ENCODE measurements at regions not wholly inside any gene's neighbourhood (a gene's known extent, or its start where the extent isn't known, plus 50 kb on each side); places are given as distances from the start of the nearest gene placed in this dataset.

DNA sequence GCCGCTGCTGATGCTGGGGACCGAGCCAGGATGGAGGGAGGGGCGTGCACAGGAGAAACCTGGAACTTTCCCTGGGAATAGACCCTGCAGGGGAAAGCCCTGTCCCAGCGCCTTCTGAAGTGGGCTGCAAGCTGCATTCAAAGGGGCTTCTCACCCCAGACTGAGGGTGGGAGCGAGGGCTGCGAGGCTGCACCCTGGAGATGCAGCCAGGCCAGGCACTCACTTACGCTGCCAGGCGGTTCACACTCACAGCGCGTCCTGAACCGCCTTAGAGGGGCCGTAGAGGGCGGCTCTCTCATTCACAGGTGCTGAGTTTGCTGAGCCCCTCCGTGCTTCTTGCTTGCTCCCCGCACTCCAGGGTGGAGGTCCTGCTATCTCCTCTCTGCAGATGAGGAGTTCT, 208.5 kb upstream of the C14orf180 start:
- no peak for DNase-seq

GRCh38 chr14:104371917-104372316, 207.6 kb upstream of the C14orf180 start:
- no peak for DNase-seq

- DNase-seq = no peak
Observed at GRCh38 chr14:104372390-104373054, 207.0 kb upstream of the C14orf180 start.

- no peak for DNase-seq
Observed at GRCh38 chr14:104373055-104373854, 206.3 kb upstream of the C14orf180 start.

GRCh38 chr14:104373855-104374717, 205.5 kb upstream of the C14orf180 start:
- no peak for DNase-seq

- no peak for DNase-seq
Observed at GRCh38 chr14:104374718-104375080, 204.9 kb upstream of the C14orf180 start.

DNA sequence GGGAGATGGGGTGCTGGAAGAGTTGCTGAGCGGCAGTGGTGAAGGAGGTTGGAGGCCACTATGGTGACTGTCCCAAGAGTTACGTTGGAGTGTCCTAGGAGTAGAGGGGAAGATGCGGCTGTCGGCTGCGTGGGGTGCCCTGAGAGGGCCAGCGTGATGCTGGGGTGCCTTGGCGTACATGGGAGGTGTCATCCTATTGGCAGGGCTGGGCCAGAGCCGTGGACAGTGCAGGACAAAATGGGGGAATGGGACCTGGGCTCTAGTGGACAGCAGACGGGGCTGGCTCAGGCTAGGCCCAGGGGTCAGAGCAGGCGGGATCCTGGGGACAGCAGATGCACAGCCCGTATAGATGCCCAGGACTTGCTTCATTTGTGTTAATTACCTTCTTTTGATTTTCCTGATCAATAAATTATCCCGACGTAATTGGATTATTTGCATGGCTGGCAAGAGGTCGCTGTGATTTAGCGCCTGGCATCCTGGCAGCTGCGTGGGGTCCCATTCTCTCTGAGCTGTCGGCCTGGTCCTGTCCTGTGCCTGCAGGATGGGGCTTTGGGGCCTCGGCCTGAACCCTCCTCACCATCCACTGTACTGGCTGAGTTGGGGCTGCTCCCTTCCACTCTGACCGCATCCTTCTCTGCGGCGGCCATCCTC, 203.9 kb upstream of the C14orf180 start:
- DNase-seq = no peak

GRCh38 chr14:104376202-104377140, 203.1 kb upstream of the C14orf180 start:
- DNase-seq = no peak

DNA sequence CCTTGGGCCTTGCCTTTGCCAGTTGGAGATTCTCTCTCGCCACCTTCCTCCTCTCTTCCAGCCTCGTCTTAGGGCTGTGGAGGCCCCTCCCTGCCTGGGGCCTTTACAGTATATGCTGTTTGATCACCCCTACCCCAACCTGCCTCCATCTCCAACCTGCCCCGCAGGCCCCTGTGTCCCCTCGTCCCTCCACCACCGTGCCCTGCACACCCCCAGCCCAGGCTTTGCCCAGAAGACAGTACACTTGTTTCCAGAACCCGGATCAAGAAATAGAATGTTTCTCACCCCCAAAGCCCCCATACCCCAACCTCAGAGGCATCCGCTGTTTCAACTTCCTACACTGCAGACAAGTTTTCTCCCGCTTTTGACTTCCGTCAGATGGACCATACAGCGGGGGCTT, 202.3 kb upstream of the C14orf180 start:
- DNase-seq = no peak

DNA sequence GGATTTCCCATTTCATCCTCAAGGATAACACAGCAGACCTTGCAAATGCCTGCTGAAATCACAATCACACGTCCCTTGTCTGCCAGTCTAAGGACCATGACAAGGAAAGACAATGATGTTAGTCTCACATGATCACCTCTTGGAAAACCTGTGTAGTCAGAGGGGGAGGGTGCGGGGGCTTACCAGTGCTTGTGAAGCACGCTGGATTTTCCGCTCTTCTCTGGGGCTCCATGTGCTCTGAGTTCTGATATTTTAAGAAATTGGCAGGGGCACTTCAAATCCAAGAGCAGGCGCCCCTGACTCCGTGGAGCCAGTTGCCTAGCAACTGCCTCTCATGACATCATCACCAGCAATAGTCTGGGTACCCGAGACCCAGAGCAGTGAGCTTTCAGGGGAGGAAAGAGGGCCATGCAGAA, 200.9 kb upstream of the C14orf180 start:
- no peak for DNase-seq

- no peak for DNase-seq
Observed at GRCh38 chr14:104382361-104383087, 197.0 kb upstream of the C14orf180 start.

GRCh38 chr14:104383088-104383995, 196.2 kb upstream of the C14orf180 start:
- peak; percentile 26 for DNase-seq

- DNase-seq = no peak
Observed at GRCh38 chr14:104383996-104384775, 195.4 kb upstream of the C14orf180 start.

GRCh38 chr14:104384776-104385071, 194.8 kb upstream of the C14orf180 start:
- no peak for DNase-seq

GRCh38 chr14:104385111-104385510, 194.5 kb upstream of the C14orf180 start:
- no peak for DNase-seq

- DNase-seq = no peak
Observed at GRCh38 chr14:104385531-104386101, 193.9 kb upstream of the C14orf180 start.

DNA sequence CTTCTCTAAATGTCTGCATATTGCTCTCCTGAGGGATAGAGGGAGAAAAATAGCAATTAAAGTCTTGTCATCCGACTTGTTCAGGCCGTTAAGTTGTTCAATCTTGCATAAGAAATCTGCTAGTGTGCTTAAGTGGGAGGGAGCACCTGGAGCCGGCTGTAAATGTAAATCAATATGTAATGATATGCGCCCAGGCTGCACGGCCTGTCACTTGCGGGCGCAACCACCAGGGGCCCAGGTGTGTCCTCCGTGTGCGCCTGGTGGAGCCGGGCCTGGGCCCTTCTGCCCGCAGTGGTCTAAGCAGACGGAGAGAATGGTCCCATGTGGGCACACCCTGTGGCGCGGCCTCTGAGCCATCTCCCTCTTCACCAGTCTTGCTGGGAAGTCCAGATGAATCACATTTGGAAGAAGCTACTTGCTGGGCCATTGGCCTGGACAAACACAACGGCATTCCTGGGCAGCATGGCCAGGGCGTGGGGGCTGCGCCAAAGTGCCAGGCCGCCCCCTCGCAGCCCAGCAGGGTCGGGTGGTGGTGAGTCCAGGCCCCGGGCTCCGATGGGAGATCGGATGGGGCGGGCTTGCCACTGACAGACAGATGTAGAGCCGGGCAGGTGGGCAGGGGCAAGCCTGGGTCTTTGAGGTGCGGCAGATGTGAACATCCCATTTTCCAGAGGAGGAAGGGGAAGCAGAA, 193.3 kb upstream of the C14orf180 start:
- DNase-seq = no peak
